ENCODE measurements at regions not wholly inside any gene's neighbourhood (a gene's known extent, or its start where the extent isn't known, plus 50 kb on each side); places are given as distances from the start of the nearest gene placed in this dataset.
A peak's percentile ranks its signal among the peaks of the same experiment; 100 is the strongest.

GRCh38 chr2:228613133-228613850 is 431.8 kb upstream of the SPHKAP start:
- TF ChIP-seq EZH2 (IDR thresholded peaks at IDR 0.05; ENCODE audit: insufficient read depth, poor library complexity, severe bottlenecking) (no peak), EZH2phosphoT487 (IDR thresholded peaks at IDR 0.05; ENCODE audit: insufficient read depth, low read depth) (no peak)

GRCh38 chr2:228611171-228611570 is 429.7 kb upstream of the SPHKAP start:
- Histone ChIP-seq H4K20me1 (ENCODE audit: insufficient read depth) (no peaks in the 10 kb centered on the region), H3F3A (ENCODE audit: insufficient read depth) (peaks cover 15% of the 10 kb centered on the region), H3K27ac (no peak overlapping the region), H3K4me3 (no peak overlapping the region), H3K9me2 (ENCODE audit: insufficient read depth) (no peaks in the 10 kb centered on the region), H3K9ac (no peak overlapping the region), H2AFZ (no peak overlapping the region), H3K9me3 (ENCODE audit: low read depth) (no peaks in the 10 kb centered on the region), H3K79me2 (ENCODE audit: insufficient read depth) (no peaks in the 10 kb centered on the region), H3K27me3 (replicated peaks; ENCODE audit: insufficient read depth) (no peaks in the 10 kb centered on the region), H3K4me2 (ENCODE audit: unreplicated experiment) (no peak overlapping the region), H3K36me3 (ENCODE audit: low read depth) (no peaks in the 10 kb centered on the region), H3K4me1 (ENCODE audit: insufficient read depth) (peaks cover 15% of the 10 kb centered on the region)
- in situ Hi-C loops (cut with MboI) = no loop called here
- TF ChIP-seq EZH2phosphoT487 (IDR thresholded peaks at IDR 0.05; ENCODE audit: insufficient read depth, low read depth) = no peak
- TF ChIP-seq EZH2 (IDR thresholded peaks at IDR 0.05; ENCODE audit: insufficient read depth, poor library complexity, severe bottlenecking) = no peak
- WGBS, 2 experiments (ENCODE audit: low coverage in 1 of 2, low lambda C conversion rate in 2 of 2, missing lambda C conversion rate in 2 of 2) = 98 to 100% methylated on average over 1 of the region's 1 CpG
- no peak for DNase-seq

More at GRCh38 chr2:228613133-228613850, 431.8 kb upstream of the SPHKAP start:
- no peaks in the 10 kb centered on the region for H3K36me3 ChIP-seq (ENCODE audit: low read depth)
- peaks cover 15% of the 10 kb centered on the region for H3F3A ChIP-seq (ENCODE audit: insufficient read depth)
- H3K4me2 ChIP-seq (ENCODE audit: unreplicated experiment) = no peak overlapping the region
- H3K9ac ChIP-seq = peak overlapping the region; percentile 39; the same call in 1 of the 2 replicates
- H3K9me2 ChIP-seq (ENCODE audit: insufficient read depth) = no peaks in the 10 kb centered on the region
- peak; percentile 97 for DNase-seq
- 0 out of 2 replicates have a peak overlapping the region, but pooled peaks have one; percentile 13 for H2AFZ ChIP-seq
- H3K27ac ChIP-seq = peak overlapping the region; percentile 80
- no peaks in the 10 kb centered on the region for H3K79me2 ChIP-seq (ENCODE audit: insufficient read depth)
- no peaks in the 10 kb centered on the region for H4K20me1 ChIP-seq (ENCODE audit: insufficient read depth)
- H3K4me3 ChIP-seq = no peak overlapping the region
- H3K27me3 ChIP-seq (replicated peaks; ENCODE audit: insufficient read depth) = no peaks in the 10 kb centered on the region
- in situ Hi-C loops (cut with MboI) = no loop called here
- WGBS, 2 experiments (ENCODE audit: low coverage in 1 of 2, low lambda C conversion rate in 2 of 2, missing lambda C conversion rate in 2 of 2) = 43 to 44% methylated on average over 8 of the region's 8 CpGs
- H3K9me3 ChIP-seq (ENCODE audit: low read depth) = no peaks in the 10 kb centered on the region
- H3K4me1 ChIP-seq (ENCODE audit: insufficient read depth) = peaks cover 15% of the 10 kb centered on the region

DNA sequence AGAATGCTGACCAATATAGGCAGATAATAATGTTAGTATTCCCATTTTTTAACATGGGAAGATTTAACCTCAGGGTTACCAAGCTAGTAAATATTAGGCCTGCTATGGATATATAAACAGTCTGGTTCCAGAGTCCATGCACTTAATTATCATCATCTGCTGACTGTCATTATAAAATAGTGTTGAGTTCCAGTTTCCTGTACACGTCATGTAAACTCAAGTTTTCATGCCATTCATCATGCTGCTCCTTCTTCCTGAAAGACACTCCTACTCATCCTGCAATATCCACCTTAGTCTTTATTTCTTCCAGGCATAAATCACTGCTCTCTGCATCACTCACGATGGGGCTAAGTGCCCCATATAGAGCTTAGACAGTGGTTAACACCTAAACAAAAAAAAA is 420.8 kb upstream of the SPHKAP start:
- TF ChIP-seq EZH2 (IDR thresholded peaks at IDR 0.05; ENCODE audit: insufficient read depth, poor library complexity, severe bottlenecking) (no peak), EZH2phosphoT487 (IDR thresholded peaks at IDR 0.05; ENCODE audit: insufficient read depth, low read depth) (no peak)
- Histone ChIP-seq H3K4me1 (ENCODE audit: insufficient read depth) (peaks cover 32% of the 10 kb centered on the region), H3K79me2 (ENCODE audit: insufficient read depth) (no peaks in the 10 kb centered on the region), H3K9me2 (ENCODE audit: insufficient read depth) (peaks cover 5% of the 10 kb centered on the region; the same call in 1 of the 2 replicates), H3K9ac (no peak overlapping the region), H3K4me3 (no peak overlapping the region), H3K27ac (0 out of 2 replicates have a peak overlapping the region, but pooled peaks have one; percentile 2), H3K27me3 (replicated peaks; ENCODE audit: insufficient read depth) (no peaks in the 10 kb centered on the region), H3K4me2 (ENCODE audit: unreplicated experiment) (no peak overlapping the region), H2AFZ (no peak overlapping the region), H3F3A (ENCODE audit: insufficient read depth) (peaks cover 35% of the 10 kb centered on the region), H3K9me3 (ENCODE audit: low read depth) (no peaks in the 10 kb centered on the region), H3K36me3 (ENCODE audit: low read depth) (no peaks in the 10 kb centered on the region), H4K20me1 (ENCODE audit: insufficient read depth) (no peaks in the 10 kb centered on the region)
- DNase-seq = peak; percentile 36
- in situ Hi-C loops (cut with MboI) = no loop called here
- whole genome bisulfite sequencing, 2 experiments (ENCODE audit: low coverage in 1 of 2, low lambda C conversion rate in 2 of 2, missing lambda C conversion rate in 2 of 2) = 6 to 18% methylated on average over 2 of the region's 2 CpGs

DNA sequence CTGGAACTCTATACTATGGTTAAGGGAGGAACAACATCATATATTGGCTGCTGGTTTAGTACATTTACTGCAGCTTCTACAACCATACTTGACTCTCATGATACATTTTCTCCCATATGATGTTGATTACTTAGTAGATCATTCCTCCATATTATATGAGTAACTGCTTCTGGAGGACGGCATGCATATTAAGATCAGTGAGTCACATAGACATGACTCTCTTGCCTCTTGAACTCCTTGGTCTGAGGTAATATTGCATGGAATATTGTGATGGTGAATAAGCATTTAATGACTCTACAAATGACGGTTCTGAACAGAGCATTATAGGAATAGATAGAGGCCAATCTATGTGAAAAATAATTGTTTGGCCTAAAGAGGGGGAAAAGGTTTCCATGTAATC is 418.8 kb upstream of the SPHKAP start:
- Histone ChIP-seq H3K79me2 (ENCODE audit: insufficient read depth) (no peaks in the 10 kb centered on the region), H3K4me3 (peak overlapping the region; percentile 13; the same call in 1 of the 2 replicates), H3K9me3 (ENCODE audit: low read depth) (no peaks in the 10 kb centered on the region), H3K9ac (peak overlapping the region; percentile 27; the same call in 1 of the 2 replicates), H3F3A (ENCODE audit: insufficient read depth) (peaks cover 35% of the 10 kb centered on the region), H3K27ac (peak overlapping the region; percentile 82), H3K36me3 (ENCODE audit: low read depth) (no peaks in the 10 kb centered on the region), H3K4me2 (ENCODE audit: unreplicated experiment) (peak overlapping the region; percentile 53), H3K27me3 (replicated peaks; ENCODE audit: insufficient read depth) (no peaks in the 10 kb centered on the region), H3K4me1 (ENCODE audit: insufficient read depth) (peaks cover 32% of the 10 kb centered on the region), H3K9me2 (ENCODE audit: insufficient read depth) (peaks cover 5% of the 10 kb centered on the region; the same call in 1 of the 2 replicates), H4K20me1 (ENCODE audit: insufficient read depth) (no peaks in the 10 kb centered on the region), H2AFZ (peak overlapping the region; percentile 61)
- in situ Hi-C loops (cut with MboI) = no loop called here
- TF ChIP-seq EZH2 (IDR thresholded peaks at IDR 0.05; ENCODE audit: insufficient read depth, poor library complexity, severe bottlenecking) (no peak), EZH2phosphoT487 (IDR thresholded peaks at IDR 0.05; ENCODE audit: insufficient read depth, low read depth) (no peak)
- DNase-seq = peak; percentile 96
- 0 to 2% methylated on average over 2 of the region's 2 CpGs for WGBS, 2 experiments (ENCODE audit: low coverage in 1 of 2, low lambda C conversion rate in 2 of 2, missing lambda C conversion rate in 2 of 2)
